Left ventricle myocardium inferior (tissue), 1 donor: ENCODE measurements at regions not wholly inside any gene's neighbourhood (a gene's known extent, or its start where the extent isn't known, plus 50 kb on each side); places are given as distances from the start of the nearest gene placed in this dataset.
A peak's percentile ranks its signal among the peaks of the same experiment; 100 is the strongest.

Experiments
- DNase-seq: peaks from one replicate; pipeline ENCODE4 v3.0.0-alpha.2; 2020
- H3K27ac ChIP-seq: fragments of 200-600 bp; replicated peaks from 2 replicates; pipeline ENCODE4 v1.8.0; 2021
- H3K27me3 ChIP-seq: fragments of 200-600 bp; 2 replicates; pipeline ENCODE4 v1.8.0; 2021; ENCODE audit warnings: low read depth
- H3K36me3 ChIP-seq: fragments of 200-600 bp; 2 replicates; pipeline ENCODE4 v1.8.0; 2021
- H3K4me1 ChIP-seq: fragments of 200-600 bp; 2 replicates; pipeline ENCODE4 v1.8.0; 2021
- H3K4me3 ChIP-seq: fragments of 200-600 bp; 2 replicates; pipeline ENCODE4 v1.8.0; 2021; ENCODE audit warnings: mild to moderate bottlenecking, moderate library complexity
- H3K9me3 ChIP-seq: fragments of 200-600 bp; replicated peaks from 2 replicates; pipeline ENCODE4 v1.8.0; 2021
- intact Hi-C: fragments of 100-400 bp; cut with micrococcal nuclease; formaldehyde crosslinking; loops from one replicate; pipeline ENCODE4 v1.11.0; 2022
- TF ChIP-seq, protein P1 (sequence below): fragments of 200-600 bp; IDR thresholded peaks from 2 replicates; pipeline ENCODE4 v1.8.0; 2021; ENCODE audit warnings: antibody characterized with exemption, mild to moderate bottlenecking, borderline replicate concordance
- donor health status: DM: no; HTN: yes; CAD: no; lungs with severe emphysema.

DNA sequence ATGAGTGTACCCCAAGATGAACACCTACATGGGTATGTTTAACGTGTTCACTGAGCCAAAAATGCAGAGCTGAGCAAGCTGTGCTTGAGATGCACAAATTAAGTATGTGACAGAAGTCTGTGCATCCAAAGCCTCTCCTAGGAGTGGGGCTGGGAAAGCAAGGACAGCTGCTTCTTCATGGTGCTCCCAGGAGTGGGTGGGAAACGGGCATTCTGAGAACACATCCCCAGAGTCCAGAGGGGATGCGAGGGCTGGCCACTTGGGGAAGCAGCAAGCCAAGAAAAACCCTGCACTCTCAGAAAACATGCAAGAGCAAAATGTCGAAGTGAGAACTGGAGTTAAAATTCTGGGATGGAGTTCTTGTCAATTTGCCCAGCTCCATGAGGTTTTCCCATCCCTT, 414.3 kb downstream of the BCAT1 start:
- Histone ChIP-seq H3K27ac (peak overlapping the region; percentile 75), H3K4me3 (no peak overlapping the region), H3K9me3 (no peaks in the 10 kb centered on the region), H3K4me1 (peaks cover 31% of the 10 kb centered on the region), H3K36me3 (no peaks in the 10 kb centered on the region), H3K27me3 (no peaks in the 10 kb centered on the region)
- intact Hi-C loops, result no loop called here
- DNase-seq, result peak; percentile 48
- TF ChIP-seq, protein P1, sequence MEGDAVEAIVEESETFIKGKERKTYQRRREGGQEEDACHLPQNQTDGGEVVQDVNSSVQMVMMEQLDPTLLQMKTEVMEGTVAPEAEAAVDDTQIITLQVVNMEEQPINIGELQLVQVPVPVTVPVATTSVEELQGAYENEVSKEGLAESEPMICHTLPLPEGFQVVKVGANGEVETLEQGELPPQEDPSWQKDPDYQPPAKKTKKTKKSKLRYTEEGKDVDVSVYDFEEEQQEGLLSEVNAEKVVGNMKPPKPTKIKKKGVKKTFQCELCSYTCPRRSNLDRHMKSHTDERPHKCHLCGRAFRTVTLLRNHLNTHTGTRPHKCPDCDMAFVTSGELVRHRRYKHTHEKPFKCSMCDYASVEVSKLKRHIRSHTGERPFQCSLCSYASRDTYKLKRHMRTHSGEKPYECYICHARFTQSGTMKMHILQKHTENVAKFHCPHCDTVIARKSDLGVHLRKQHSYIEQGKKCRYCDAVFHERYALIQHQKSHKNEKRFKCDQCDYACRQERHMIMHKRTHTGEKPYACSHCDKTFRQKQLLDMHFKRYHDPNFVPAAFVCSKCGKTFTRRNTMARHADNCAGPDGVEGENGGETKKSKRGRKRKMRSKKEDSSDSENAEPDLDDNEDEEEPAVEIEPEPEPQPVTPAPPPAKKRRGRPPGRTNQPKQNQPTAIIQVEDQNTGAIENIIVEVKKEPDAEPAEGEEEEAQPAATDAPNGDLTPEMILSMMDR, result peak; percentile 24

DNA sequence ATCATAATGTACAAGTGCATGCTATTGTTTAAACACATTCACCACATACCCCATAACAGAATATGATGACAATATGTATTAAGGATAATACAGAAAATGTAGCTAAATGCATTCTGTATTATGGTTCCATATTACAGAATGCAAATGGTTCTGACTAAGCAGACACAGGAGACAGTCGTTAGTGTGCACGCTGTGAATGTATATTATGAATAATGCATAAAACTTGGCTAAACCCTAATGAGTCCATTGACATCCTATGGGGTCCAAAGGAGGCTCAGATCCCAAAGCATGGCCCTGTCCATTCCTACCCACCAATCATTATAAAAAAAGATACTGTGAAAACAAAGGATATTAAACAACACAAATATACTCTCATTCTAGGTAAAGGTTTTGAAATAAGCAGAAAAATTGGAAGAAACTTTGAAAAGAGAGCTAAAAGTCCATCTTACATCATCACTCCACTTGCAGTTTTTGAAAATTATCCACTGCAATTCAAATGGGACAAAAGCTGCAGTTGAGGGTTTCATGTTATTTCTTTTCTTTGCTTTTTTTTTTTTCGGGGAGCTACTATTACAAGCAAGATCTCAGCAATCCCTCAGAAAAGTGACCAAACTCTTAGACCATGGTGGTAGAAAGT, 415.1 kb downstream of the BCAT1 start:
- H3K27me3 ChIP-seq, result no peaks in the 10 kb centered on the region
- H3K4me1 ChIP-seq, result peaks cover 31% of the 10 kb centered on the region
- no peak overlapping the region for H3K4me3 ChIP-seq
- intact Hi-C loops, result no loop called here
- no peak for DNase-seq
- H3K27ac ChIP-seq, result peak overlapping the region; percentile 75
- no peaks in the 10 kb centered on the region for H3K9me3 ChIP-seq
- H3K36me3 ChIP-seq, result no peaks in the 10 kb centered on the region
- TF ChIP-seq, protein P1, result no peak

DNA sequence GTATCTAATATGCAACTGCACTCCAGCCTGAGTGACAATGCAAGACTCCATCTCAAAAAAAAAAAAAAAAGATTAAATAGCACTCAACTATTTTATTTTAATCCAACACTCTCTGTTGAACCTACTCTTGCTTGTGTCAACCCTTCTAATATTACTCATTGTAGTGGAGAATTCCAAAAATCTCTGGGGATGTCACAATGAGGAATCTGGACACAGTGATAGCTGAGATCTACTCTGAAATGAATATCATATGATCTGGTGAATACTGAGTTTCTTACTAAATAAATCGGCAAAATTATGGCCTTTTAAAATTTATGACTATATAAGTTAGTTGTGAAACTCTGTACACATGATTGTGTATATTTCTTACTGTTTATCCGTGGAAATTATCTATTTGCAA, 418.2 kb downstream of the BCAT1 start:
- H3K4me3 ChIP-seq, result no peak overlapping the region
- H3K36me3 ChIP-seq, result no peaks in the 10 kb centered on the region
- no peaks in the 10 kb centered on the region for H3K9me3 ChIP-seq
- no peak for DNase-seq
- TF ChIP-seq, protein P1, result no peak
- intact Hi-C loops, result no loop called here
- H3K27me3 ChIP-seq, result no peaks in the 10 kb centered on the region
- H3K27ac ChIP-seq, result peak overlapping the region; percentile 36
- peaks cover 15% of the 10 kb centered on the region for H3K4me1 ChIP-seq

DNA sequence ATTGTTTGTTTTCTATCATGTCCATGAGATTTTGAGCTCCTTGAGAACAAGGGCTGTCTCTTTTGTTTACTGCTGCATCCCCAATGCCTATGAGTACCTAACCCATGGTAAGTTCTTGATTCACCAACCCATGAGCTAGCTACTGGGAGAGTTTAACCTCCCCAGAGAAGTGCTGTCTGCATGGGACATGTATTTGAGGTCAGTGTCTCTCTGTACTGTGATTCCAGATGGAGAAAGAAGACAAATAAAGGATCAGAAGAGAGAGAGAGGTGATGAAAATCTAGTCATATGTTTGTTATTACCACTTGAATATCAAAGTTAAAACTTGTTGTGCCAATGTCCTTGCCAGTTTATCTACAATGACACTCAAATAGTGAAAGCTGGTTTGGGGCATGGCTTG, 421.8 kb downstream of the BCAT1 start:
- Histone ChIP-seq H3K4me3 (no peak overlapping the region), H3K27ac (no peak overlapping the region), H3K27me3 (no peaks in the 10 kb centered on the region), H3K4me1 (peaks cover 3% of the 10 kb centered on the region), H3K9me3 (peaks cover 20% of the 10 kb centered on the region), H3K36me3 (no peaks in the 10 kb centered on the region)
- intact Hi-C loops, result no loop called here
- TF ChIP-seq, protein P1, result no peak
- no peak for DNase-seq

DNA sequence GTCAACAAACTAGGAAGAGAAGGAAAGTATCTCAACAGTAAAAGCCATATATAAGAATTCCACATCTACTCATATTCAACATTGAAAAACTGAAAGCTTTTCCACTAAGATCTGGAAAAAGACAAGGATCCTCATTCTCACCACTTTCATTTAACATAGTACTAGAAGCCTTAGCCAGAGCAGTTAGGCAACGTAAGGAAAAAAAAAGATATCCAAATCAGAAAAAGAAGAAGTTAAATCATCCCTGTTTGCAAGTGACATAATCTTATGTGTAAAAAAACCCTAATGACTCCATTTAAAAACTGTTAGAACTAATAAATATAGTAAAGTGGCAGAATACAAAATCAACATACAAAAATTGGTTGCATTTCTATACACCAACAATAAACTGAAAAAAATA, 426.2 kb downstream of the BCAT1 start:
- Histone ChIP-seq H3K9me3 (peaks cover 62% of the 10 kb centered on the region), H3K27me3 (no peaks in the 10 kb centered on the region), H3K4me3 (no peak overlapping the region), H3K36me3 (no peaks in the 10 kb centered on the region), H3K27ac (no peak overlapping the region), H3K4me1 (no peaks in the 10 kb centered on the region)
- no peak for DNase-seq
- intact Hi-C loops, result no loop called here
- TF ChIP-seq, protein P1, result no peak
